ENCODE measurements at regions not wholly inside any gene's neighbourhood (a gene's known extent, or its start where the extent isn't known, plus 50 kb on each side); places are given as distances from the start of the nearest gene placed in this dataset.

DNA sequence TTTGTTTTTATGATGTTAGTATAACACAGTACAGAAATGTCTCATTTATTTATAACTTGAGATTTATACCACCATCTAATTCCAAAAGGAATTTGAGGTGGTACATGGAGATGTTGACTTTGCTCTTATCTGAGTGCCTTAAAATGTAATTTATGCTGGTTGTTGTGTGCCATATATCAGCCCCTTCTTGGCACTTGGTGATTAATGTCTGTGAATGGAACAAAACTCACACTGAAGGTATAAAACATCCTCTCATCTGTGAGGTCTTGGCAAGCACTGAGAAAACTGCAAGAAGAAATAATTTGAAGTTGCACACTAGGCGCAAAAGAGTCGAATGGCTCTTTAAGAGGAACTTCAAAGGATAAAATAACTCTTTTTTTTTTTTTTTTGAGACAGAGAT is 240.4 kb downstream of the B3GLCT start:
- no peak for DNase-seq

DNA sequence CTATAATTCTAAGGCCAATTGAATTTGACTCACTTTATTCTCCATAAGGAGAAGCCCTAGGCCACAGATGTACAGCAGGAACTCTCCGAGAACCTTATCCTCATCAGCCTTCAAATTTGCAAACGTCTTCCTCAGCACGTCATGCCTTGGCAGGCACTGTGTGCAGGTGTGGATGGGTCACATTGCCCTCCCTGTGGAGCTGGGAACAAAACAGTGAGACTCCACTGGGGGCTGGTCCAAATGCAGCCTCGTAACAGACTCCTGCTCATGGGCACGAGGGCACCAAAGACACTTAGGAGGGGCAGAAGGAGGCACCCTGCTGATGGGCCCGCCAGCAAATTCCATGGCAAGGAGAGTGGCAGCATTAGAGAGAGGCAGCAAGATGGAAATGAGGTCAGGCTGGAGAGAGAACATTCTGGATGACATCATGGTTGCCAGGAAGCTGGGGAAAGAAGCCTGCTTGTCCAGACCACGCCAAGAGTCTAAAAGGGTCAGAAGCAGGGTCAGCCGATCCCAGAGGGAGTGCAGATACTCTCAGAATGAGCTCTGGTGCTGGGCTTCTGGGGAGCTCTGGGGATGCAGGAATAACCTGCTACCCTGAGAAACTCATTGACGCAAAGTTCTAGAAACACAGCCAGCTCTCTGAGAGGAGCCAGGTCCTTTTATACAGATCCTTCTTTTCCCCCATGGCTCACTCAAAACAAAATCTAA is 242.2 kb downstream of the B3GLCT start:
- no peak for DNase-seq

More for the DNA sequence above, 240.4 kb downstream of the B3GLCT start:
- intact Hi-C loops (cut with DNase I) = no loop called here

DNA sequence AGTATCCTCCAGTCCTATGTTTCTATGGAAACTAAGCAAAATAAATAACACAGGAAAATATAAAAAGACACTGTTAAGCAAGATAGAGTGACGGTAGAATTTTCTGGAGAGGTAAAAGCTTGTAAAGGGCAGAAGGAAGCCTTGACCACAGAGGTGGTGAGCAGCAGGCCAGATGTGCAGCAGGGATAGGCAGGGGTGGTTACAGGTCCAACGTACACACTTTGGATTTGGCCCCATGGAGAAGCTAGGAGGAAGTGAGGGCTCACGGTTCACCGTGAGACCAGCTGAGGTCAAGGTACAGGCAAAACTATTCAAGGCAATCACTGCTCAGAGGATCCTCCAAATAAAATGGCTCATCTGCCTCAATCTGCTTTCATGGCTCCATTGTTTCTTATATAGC is 242.8 kb downstream of the B3GLCT start:
- intact Hi-C loops (cut with DNase I) = no loop called here
- no peak for DNase-seq

More for the DNA sequence above, 242.2 kb downstream of the B3GLCT start:
- intact Hi-C loops (cut with DNase I) = no loop called here

DNA sequence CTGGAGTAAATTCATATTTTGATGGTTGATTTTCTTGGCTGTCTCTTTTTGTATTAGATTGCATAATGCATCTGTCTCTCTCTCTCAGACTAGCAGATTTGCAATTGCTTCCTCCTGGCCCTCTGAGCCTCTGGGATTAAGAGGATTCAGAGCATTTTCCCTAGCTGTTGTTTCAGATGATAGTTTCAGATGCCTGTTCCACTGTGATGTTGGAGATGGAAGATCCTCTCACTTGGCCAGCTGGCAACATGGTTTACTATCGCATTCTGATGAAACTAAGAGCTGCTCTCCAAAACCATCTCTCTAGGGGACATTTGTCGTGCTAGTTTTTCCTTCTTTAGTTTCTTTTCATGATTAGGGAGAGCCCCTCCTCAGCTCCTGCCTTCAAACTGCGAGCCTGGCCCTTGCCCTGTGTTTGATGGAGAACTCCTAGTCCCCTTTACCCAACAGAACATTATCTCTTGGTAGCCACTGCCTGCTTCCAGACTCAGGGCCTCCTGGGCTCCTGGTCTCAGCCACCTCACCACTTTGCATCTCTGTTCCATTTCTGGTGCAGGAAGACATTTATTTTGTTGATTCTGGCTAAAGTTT is 244.6 kb downstream of the B3GLCT start:
- intact Hi-C loops (cut with DNase I) = no loop called here
- DNase-seq = no peak

DNA sequence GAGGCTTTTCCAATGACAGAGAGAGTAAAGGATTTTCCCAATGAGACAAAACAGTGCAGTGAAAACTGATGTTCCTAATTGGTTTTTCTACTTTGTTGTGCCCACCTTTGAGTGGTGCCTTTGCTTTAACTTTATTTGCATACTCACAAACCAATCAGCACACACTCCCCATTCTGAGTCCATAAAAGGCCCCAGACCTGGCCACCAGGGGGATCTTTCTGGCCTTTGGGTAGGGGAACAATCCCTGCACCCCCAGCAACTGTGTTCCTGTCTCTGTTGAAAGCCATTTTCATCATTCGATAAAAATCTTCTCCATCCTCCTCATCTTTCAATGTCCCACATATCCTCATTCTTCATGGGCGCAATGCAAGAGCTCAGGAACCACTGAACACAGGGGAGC is 252.8 kb downstream of the B3GLCT start:
- no peak for DNase-seq
- intact Hi-C loops (cut with DNase I) = no loop called here

DNA sequence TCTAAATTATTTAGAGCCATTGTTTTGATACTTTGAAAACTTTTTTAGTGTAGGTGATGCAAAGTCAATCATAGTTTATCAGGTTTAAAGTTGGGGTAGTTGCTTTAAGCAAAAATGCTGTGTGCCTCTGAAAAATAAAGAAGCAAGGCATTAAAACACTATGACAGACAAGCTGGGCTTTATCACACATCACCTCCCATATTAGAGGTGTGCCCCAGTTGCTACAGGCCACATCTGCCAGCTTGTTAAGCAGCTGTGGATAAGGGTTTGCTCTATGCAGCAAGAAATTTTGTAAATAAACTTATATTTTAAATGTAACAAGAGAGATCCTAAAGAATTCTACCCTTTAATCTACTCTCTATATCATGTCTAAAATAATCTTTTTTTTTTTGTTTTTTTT is 255.8 kb downstream of the B3GLCT start:
- intact Hi-C loops (cut with DNase I) = no loop called here
- no peak for DNase-seq

DNA sequence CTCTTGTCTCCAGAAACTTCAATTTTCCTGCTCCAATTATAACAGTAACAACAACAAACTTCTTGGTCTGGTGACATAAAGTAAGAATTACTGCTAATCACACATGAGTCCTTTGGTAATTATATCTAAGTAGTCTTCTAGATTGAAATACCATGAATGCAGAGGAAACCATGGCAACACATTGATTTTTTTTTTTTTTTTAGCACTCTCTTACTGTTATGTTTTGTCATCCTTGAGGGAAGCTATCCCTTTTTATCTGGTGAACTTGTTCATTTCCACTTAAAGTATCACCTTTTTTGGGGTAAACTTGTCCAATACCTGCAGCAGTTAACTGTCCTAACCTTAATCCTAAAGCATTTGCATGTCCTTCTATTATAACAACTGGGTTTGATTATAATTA is 256.3 kb downstream of the B3GLCT start:
- intact Hi-C loops (cut with DNase I) = no loop called here
- no peak for DNase-seq

DNA sequence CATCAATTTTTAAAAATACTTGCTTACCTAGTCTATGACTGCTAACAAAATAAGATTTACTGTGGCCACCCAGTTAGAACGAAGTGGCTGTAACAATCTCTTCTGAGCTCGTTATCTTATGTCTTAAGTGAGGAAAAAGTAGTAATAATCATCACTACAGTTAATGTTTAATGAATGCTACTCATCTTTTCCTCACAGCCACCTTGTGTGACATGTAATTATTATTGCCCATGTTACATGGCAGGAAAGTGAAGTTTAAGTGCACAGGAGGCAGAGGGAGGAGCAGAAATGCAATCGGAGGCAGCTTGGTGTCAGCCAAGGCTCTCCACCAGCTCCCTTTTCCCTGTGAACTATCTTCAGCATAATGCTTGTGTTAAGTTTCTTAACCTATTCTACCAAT is 260.3 kb downstream of the B3GLCT start:
- intact Hi-C loops (cut with DNase I) = no loop called here
- DNase-seq = no peak

DNA sequence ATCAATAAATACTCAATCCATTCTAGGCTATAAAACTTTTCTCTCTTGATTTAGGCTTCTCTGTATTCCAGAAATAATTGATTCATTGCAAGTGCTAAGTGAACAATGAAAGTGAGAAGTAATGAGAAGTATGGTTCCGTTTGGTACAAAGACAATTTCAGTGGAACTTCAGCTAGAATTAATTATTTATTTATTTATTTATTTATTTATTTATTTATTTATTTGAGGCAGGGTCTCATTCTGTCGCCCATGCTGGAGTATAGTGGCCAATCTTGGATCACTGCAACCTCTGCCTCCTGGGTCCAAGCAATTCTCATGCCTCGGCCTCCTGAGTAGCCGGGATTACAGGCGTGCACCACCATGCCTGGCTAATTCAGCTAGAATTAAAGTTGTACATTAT is 262.1 kb downstream of the B3GLCT start:
- intact Hi-C loops (cut with DNase I) = no loop called here
- DNase-seq = no peak

DNA sequence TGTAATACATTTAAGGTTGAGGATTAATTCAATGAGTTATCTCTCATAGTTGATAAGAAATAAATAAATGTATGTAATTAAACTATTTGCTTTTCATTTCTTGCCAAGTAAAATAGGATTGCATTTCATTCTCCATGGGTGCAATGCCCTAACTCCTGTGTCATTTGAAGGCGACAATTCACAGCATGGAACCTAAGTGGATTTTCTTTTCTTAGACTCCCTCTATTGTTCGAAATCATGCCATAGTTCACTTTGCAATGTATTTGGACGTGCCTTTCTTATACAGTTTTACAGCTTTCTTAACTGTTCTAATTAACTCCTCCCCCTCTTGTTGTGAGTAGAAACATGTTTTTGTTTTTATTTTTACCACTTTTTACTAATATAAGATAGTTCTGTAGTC is 263.0 kb downstream of the B3GLCT start:
- no peak for DNase-seq
- intact Hi-C loops (cut with DNase I) = no loop called here

DNA sequence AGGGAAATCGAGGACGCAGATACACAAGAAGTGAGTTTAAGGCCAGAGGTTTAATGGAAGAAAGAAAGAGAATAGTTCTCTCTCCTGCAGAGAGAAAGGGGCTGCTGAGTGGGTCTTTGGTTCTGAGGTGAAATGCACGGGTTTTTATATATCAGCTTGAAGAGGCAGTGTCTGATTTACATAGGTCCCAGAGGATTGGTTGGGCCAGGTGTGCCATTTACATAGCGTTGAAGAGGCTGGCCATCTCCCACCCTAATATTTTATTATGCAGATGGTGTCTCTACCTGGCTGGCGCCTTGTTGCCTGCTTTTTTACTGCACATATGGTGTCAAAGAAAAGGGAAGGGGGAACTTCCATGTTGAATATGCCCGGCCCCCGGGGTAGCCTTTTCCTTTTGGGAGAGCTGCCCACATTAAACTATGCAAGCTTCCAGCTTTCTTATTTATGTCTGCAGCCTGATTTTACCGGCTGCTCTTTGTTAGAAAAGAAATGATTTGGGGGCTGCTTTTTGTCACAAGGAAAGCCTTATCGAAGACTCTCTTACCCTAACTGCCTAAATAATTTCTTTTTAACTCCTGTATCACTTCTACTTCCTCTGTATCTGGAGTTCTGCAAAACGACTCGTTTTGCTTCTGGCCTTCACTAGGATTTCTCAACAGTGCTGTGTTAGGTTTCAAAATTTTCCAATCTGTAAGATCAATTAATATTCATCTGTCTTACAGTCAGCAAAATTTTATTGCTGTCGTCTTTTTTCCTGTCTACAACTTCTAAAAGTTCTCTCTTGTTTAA is 268.5 kb downstream of the B3GLCT start:
- no peak for DNase-seq
- intact Hi-C loops (cut with DNase I) = no loop called here

DNA sequence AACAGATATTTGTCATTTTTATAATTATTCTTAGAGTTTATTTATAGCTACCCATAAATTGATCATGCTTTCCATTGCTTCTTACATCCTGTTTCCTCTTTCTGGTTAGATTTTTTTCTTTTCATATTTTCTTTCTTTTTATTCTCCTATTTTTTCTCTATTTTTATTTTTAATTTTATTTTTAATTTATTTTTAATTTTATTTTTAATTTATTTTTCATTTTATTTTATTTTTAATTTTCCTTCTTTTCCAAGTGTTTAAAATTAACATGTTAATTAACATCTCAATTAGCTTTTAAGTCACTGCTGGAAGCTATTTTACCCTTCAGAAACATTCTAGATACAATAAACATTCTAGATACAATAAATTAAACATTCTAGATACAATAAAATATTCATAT is 269.6 kb downstream of the B3GLCT start:
- intact Hi-C loops (cut with DNase I) = no loop called here

DNA sequence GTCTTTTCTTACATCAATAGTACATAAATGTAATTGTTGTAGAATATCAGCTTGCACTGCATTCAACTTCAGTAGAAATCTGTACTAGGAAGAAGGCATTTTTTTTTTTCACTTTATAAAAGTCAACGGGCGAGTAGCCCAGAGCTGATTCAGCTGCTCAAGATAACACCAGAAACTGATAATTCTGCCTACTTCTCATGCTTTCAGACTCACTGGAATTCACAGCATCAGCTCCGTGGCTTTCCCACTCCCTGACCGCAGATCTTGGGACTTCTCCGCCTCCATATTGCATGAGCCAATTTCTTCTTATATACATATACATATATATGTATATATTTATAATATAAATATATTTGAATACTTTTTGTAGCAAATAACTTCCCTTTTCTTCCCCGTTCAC is 263.1 kb upstream of the RXFP2 start:
- intact Hi-C loops (cut with DNase I) = no loop called here
- DNase-seq = peak in 3 of 10 donors; percentile 9 to 76 (median 11)

More for the DNA sequence above, 269.6 kb downstream of the B3GLCT start:
- DNase-seq = no peak

DNA sequence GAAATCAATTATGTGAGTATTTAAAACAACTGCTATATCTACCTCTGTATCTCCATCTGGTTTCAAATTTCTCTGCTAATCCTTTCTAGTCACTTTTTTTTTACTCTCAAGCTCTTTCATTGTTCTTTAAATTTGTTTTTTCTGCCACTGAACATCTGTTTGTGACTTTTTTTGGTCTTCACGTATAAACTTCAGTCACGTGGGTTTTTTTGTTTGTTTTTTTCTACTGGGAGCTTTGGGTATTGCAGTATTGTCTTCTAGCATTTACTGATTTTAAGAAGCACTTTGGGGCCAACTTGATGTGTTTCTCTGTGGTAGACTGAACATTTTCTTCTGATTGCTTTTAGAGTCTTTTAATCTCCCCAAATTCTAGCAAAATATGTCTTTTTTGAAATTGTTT is 262.6 kb upstream of the RXFP2 start:
- intact Hi-C loops (cut with DNase I) = no loop called here
- no peak for DNase-seq

DNA sequence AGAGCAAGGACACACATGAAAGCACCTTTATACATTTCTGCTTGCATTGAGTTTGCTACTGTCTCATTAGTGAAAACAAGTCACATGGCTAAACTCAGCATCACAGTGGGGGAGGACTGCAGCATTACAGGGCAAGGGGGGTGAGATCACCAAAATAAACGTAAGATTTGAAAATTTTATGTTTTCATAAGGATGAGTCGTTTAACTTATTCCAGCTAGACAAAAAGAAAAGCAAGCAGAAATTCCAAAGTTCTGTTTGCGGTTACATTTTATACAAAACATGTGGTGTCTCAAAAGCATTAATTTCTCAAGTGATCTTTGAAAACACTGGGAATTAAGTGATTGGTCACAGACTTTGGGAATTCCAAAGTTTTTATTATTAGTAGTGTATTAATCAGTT is 261.4 kb upstream of the RXFP2 start:
- no peak for DNase-seq
- intact Hi-C loops (cut with DNase I) = no loop called here

DNA sequence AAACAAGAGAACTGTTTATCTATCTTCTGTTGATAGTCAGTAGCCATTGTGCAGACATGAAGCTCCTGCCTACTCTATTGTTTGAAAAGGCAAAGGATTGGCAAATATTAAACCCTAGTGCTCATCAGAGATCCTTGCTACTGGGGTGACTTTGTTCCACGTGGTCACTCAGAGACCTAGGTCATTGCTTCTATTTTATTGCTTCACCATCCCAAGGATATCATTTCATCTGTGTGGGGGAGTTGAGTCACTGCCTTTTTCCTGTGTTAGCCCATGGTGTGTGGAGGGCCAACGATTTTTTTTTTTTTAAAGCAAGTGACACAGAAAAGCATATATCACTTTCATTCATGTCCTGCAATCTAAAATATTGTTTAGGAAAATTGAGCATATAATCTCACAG is 254.1 kb upstream of the RXFP2 start:
- intact Hi-C loops (cut with DNase I) = no loop called here

DNA sequence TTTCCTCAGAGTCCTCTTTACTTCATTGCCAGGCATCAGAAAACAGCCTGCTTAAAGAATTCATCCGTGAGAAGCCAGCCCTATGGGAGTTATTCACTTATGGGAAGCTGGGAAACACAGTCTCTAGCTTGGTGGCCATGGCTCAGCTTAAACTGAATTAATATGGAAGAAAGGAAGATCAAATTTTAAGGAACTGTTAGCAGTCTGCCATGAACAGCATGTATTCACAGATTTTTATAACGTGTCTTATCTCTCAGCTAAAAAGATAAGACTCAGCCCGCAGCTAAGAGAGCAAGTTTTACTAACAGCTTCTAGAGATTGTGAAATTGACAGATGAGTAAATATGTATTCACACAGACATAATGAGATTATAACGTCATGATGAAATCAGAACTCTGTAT is 253.7 kb upstream of the RXFP2 start:
- intact Hi-C loops (cut with DNase I) = no loop called here
- DNase-seq = no peak

More for the DNA sequence above, 254.1 kb upstream of the RXFP2 start:
- no peak for DNase-seq

DNA sequence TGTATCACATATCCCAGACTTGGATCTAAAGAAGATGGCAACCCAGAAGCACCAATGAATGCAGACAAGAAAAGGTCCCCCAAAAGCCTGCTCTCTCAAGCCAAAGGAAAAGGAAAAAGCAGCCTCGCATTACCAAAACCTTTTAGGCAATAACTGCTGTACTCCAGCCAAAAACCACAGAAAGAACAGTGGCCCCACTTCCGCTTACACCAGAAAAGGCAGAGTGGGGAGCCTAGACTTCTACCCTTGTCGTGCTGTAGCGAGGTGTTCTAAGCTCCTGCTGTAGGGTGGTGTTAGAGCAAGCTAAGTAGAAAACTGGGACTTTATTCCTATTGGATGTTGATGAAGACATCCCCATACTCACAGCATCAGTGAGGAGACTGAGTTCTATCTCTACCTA is 244.0 kb upstream of the RXFP2 start:
- intact Hi-C loops (cut with DNase I) = no loop called here
- DNase-seq = no peak

DNA sequence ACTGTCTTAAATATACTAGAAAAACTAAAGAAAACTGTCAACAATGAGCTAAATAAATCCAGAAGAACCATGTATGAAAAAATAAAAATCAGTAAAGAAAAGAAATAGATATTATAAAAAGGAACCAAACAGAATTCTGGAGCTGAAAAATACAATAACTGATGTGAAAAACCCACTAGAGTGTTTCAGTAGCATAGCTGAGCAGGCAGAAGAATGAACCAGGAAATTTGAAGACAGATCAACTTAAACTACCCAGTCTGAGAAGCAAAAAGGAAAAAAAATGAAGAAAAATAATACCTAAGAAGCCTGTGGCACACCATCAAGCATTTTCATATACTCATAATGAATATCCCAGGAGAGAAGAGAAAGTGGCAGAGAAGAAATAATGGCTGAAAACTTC is 240.1 kb upstream of the RXFP2 start:
- intact Hi-C loops (cut with DNase I) = no loop called here
- DNase-seq = no peak

DNA sequence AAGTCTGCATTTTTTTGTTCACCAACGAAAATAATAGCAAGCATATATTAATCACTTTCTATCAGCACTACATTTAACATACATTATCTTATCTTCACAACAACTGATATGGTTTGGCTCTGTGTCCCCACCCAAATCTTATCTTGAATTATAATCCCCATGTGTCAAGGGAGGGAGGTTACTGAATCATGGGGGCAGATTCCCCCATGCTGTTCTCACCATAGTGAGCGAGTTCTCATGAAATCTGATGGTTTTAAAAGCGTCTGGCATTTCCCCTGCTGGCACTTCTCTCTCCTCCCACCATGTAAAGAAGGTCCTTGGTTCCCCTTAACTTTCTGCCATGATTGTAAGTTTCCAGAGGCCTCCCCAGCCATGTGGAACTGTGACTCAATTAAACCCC is 235.7 kb upstream of the RXFP2 start:
- intact Hi-C loops (cut with DNase I) = no loop called here
- no peak for DNase-seq

DNA sequence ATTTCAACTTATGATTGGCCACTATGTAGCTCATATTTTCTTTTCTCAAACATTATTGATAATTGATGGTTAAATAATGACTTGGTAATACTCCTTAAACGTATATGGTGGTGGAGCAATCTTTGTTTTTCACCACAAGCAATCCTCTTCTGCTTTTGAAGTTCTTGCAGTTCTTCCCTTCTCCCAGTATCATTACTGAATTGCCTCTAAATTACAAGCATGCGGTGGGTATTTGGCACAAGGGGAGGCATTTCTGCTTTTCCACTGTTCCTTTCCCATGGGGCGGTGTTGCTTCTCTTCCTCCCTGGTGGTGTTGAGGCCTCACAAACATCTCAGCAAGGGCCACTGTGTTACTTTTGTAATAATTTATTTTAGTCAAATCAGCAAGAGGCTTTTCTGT is 234.4 kb upstream of the RXFP2 start:
- DNase-seq = no peak
- intact Hi-C loops (cut with DNase I) = no loop called here

DNA sequence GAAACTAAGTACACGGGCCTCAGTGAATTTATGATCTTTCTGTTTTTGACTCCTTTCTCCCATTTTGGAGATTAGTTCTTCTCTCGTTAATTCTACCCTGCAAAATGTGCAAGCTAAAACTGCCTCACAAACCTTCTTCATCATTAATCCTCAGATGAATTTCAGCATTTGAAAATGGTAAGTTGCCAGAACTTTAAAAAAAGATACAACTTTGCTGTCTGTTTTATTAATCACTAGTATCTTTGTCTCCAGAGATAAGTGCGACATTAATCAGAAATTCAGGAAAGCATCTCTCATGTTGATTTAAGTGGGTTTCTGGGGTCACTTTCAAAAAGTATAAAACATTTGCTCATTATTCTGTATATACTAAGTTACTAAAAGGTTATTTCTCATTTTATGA is 227.0 kb upstream of the RXFP2 start:
- intact Hi-C loops (cut with DNase I) = no loop called here
- DNase-seq = no peak
